ENCODE measurements at regions not wholly inside any gene's neighbourhood (a gene's known extent, or its start where the extent isn't known, plus 50 kb on each side); places are given as distances from the start of the nearest gene placed in this dataset.

- DNase-seq, result no peak
Measured at GRCh38 chr1:37130221-37130948, 96.1 kb upstream of the GRIK3 start.

- no peak for DNase-seq
Measured at GRCh38 chr1:37131281-37131680, 97.0 kb upstream of the GRIK3 start.

GRCh38 chr1:37133276-37134145, 99.2 kb upstream of the GRIK3 start:
- no peak for DNase-seq

GRCh38 chr1:37134599-37134998, 100.3 kb upstream of the GRIK3 start:
- no peak for DNase-seq

DNA sequence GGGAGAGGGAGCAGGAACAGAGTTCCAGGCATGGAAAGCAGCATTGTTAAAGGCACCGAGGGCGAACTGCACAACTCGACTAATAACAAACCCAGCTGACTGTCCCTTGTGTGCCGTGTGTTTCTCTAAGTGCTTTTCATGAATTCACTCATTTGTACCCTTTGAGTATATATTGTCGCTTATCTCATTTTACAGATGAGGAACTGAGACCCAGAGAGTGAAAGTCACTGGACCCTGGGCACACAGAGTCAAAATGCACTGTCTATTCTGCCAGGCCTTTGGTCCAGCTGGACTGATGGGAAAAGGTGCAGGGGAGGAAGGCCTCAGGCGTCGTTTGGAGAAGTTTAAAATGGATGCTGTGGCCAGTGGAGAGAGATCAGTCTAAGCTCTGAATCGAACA, 100.7 kb upstream of the GRIK3 start:
- DNase-seq, result no peak

DNA sequence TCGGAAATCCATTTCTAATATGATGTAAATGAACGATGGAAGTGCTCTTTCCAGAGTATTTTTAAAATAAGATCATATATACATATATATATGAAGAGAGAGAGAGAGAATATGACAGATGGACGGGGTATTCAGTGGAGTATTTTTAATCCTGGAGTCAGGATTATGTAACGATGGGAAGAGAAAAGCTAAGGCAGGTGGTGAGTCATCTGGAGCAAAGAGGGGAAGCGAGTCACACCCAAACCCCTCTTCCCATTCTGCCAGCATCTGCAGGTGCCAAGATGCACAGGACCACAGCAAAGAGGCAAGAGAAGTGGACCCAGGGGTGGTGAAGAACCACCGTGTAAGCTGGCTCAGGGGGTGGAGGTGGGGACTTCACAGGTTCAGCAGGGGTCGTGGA, 102.7 kb upstream of the GRIK3 start:
- no peak for DNase-seq

GRCh38 chr1:37137601-37138000, 103.3 kb upstream of the GRIK3 start:
- no peak for DNase-seq

GRCh38 chr1:37143800-37144199, 109.5 kb upstream of the GRIK3 start:
- no peak for DNase-seq

DNA sequence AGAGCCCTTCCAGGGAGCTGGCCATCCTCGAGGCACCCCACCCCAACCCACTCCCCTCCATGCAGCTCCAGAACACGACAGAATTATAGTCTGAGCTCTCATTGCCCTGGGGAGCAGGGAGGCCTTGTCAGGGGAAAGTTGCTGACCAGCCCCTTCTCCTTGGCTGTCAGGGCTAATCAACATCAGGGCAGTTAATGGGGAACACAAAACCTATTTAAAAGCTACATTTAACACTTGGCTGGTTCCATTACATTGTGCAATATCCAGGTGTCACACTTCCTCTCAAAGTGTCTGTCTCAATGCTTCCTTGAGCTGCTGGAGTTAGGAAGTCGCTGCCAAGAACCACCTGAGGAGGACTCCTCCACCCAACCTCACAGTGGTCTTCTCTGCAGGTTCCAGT, 111.8 kb upstream of the GRIK3 start:
- DNase-seq, result no peak

GRCh38 chr1:37147392-37147831, 113.1 kb upstream of the GRIK3 start:
- no peak for DNase-seq

DNA sequence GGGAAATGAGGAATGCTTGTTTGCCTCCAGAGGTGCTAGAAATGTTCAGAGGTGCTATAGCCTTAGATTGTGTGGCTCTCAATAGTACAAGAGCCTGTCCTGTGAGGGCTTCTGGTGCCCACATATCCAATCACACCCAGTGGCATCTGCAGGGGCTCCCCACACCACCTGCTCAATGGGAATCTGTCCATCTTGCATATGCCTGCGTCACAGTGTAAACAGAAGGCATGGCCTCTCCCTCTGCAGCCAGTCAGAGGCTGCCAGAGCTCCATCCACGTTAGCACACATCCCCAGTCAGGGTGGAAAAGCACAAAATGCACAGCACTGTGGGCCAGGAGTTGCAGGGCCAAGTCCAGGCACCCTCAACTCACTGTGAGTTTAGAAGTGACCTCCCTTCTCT, 113.6 kb upstream of the GRIK3 start:
- DNase-seq, result no peak

DNA sequence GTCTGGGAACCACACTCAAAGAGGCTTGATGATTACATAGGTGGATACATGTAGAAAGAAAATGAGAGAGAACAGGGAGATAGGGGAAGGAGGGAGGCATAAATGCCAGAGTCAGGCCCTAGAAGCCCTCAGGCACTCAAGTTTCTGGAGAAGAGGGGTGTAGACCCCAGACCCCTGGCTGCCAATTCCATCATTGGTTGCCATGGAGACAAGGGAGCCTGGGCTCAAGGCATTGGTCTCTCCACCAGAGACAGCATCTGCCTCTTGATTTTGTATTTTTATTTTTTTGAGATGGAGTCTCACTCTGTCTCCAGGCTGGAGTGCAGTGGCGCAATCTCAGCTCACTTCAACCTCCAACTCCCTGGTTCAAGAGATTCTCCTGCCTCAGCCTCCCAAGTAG, 114.3 kb upstream of the GRIK3 start:
- no peak for DNase-seq

GRCh38 chr1:37149296-37149695, 115.0 kb upstream of the GRIK3 start:
- DNase-seq, result no peak

- no peak for DNase-seq
Measured at GRCh38 chr1:37150986-37151385, 116.7 kb upstream of the GRIK3 start.

DNA sequence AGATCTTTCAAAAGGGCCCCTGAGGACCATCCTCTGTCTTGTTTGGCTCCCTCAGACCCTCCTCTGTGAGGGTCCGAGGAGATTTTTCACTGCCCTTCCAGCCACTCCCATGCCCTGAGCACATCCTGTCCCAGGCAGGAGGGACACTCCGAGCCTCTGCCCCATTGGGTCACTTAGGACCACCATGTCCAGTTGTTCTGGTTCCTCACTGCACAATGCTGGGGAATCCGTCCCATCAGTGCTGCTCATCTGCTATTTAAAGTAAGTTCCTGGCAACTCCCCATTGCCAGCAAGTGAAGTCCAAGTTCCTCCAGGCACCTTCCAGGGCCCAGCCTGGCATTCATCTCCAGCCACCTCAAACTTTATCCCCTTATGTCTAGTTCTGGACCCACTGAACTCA, 117.5 kb upstream of the GRIK3 start:
- no peak for DNase-seq

DNA sequence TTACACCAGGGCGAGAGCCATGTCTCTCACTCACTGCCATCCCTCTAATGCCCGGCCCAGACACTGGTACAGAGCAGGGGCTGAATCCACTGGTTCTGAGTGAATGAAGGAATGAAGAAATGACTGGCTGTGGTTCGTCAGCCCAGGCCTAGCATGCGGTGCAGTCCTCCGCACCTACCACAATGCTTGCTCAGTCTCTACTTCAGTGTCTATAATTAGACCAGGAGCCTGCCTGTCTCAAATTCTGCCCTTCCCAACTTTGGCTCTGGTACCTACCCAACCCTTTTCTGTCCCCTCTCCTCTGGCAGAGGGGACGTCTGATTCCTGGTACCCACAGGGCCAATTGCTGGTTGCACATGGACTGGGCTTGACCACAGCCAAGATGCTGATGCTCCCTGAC, 118.2 kb upstream of the GRIK3 start:
- DNase-seq, result no peak

GRCh38 chr1:37153116-37154100, 119.1 kb upstream of the GRIK3 start:
- no peak for DNase-seq

DNA sequence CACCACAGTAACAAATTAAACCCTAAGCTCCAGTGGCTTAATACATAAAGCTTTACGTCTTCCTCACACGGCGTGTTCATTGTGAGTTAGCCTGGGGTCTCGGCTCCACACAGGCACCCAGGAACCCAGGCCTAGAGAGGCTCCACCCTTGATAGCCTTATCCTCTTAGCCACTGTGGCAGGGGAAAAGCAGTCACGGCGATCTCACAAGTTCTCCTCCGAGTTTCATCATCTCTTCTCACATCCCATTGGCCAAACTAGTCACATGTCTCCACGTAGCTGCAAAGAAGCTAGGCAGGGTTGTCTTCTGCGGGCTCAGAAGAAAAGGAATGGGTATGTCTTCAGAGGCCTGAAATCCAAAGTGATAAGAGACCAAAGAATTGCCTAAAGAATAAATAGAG, 122.3 kb upstream of the GRIK3 start:
- DNase-seq, result no peak

DNA sequence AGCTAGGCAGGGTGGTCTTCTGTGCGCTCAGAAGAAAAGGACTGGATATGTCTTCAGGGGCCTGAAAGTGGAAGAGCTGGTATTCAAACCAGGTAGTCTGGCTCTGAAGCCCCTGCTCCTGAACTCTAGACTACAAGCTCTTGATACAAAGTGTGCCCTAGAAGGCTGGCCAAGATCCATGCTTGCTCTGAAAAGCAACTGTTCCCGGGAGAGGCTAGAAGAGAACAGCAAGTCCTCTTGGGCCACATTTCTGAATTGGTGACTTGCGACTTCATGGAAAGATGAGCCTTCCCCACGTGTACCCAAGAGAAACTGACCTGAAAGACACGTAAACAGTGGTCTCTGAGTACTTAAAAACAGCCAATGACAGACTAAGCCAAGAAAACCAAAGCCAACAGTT, 123.3 kb upstream of the GRIK3 start:
- DNase-seq, result no peak

DNA sequence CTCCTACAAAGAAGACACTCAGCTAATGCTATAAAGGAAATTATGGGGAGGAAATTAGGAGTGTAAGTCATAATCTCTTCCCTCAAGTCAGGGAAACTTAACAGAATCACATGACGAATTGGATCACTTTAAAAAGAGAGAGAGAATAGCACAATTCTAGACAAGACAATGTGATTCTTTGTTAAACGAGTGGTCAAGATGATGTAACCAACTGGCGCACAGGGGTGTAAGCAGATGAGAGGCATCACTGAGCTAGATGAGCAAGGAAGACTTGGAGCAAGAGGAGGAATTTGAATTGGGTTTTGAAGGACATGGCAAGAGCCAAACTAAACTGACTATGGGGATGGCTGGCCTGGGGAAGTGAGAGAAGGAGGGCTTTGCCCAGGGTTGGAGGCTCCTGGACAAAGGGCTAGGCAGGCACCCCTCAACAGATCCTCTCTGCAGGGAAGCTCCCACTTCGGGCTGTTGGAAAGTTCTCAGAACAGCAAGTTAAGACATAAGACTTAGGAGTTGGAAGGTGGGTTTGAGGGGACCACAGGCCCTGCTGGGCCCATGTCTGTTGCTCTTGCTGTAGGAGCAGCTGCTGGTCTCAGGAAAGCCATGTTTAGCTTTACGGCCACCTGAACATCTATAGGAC, 123.9 kb upstream of the GRIK3 start:
- DNase-seq, result no peak

DNA sequence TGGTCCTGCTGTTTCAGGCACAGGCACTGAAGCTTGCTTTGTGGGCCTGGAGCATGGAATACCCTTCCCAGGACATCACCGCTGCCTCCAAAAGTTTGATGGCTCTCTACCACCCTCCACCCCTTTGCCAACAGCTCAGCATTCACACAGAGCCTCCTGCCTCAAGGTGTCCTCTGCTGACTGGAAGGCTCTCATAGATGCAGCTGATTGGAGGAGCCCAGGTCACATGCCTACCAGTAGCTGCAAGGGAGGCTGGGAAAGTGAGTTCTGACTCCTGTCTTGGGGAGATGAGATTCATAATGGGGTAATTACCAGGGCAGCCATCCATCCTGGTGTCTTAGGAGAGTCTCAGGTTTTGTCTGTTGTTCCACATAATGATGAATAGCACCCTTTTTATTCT, 124.8 kb upstream of the GRIK3 start:
- DNase-seq, result no peak

DNA sequence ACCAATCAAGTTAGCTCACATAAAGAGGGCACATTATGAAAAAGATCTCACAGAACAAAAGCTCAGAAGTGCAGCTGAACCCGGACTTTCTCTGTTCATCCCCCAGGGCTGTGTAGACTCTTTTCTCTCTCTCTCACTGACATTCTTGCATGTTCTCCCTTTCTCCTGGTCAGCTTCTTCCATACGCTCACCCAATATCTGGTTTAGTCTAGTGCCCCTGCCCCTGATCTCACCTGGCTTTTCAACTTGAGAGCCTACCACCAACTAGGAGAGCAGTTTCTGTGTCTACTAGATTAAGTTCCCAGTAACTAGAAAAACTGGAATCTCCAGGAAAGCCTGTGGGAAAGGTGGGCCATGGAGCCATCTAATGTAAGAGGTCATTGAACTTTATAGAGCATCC, 126.9 kb upstream of the GRIK3 start:
- DNase-seq, result no peak

- no peak for DNase-seq
Measured at GRCh38 chr1:37162059-37162458, 127.7 kb upstream of the GRIK3 start.

Data from activated CD4-positive, alpha-beta T cell treated with anti-CD3 and anti-CD28 coated beads, Interleukin-2, amount 50 U/mL, for 1 hour (primary cell).